Osteoblast (primary cell): ENCODE measurements at regions not wholly inside any gene's neighbourhood (a gene's known extent, or its start where the extent isn't known, plus 50 kb on each side); places are given as distances from the start of the nearest gene placed in this dataset.

Experiments used
- DNase-seq: peaks from one replicate; pipeline ENCODE4 v3.0.0; 2011; ENCODE audit warnings: low spot score, mixed read lengths; ENCODE audit not compliant: insufficient read length; ENCODE audit errors: missing footprints
- H2AFZ ChIP-seq: 2 replicates; pipeline ENCODE4 v1.6.0; 2011; ENCODE audit warnings: mild to moderate bottlenecking, low read length
- H3K27ac ChIP-seq: 2 replicates; pipeline ENCODE4 v1.5.1; 2011; ENCODE audit warnings: mild to moderate bottlenecking, low read depth, low read length, moderate library complexity
- H3K27me3 ChIP-seq: 2 replicates; pipeline ENCODE4 v1.6.0; 2012; ENCODE audit warnings: mild to moderate bottlenecking, control low read depth, inconsistent platforms, low read length, moderate library complexity; ENCODE audit not compliant: insufficient read depth
- H3K36me3 ChIP-seq: 2 replicates; pipeline ENCODE4 v1.5.1; 2011; ENCODE audit warnings: mild to moderate bottlenecking, low read length, control low read depth, moderate library complexity; ENCODE audit not compliant: insufficient read depth
- H3K4me1 ChIP-seq: 2 replicates; pipeline ENCODE4 v1.5.1; 2011; ENCODE audit warnings: mild to moderate bottlenecking, low read length, control low read depth, moderate library complexity; ENCODE audit not compliant: insufficient read depth
- H3K4me2 ChIP-seq: 2 replicates; pipeline ENCODE4 v1.6.0; 2011; ENCODE audit warnings: mild to moderate bottlenecking, low read length; ENCODE audit not compliant: insufficient read depth
- H3K4me3 ChIP-seq: fragments of 200-600 bp; sonication (generic); 3 replicates; pipeline ENCODE4 v1.5.1; 2012; ENCODE audit warnings: mild to moderate bottlenecking, low read length, inconsistent platforms; ENCODE audit not compliant: insufficient read depth
- H3K79me2 ChIP-seq: 2 replicates; pipeline ENCODE4 v1.6.0; 2012; ENCODE audit warnings: mild to moderate bottlenecking, low read length, control low read depth, inconsistent platforms; ENCODE audit not compliant: insufficient read depth
- H3K9me3 ChIP-seq: 2 replicates; pipeline ENCODE4 v1.5.1; 2011; ENCODE audit warnings: low read depth, low read length, control low read depth
- H4K20me1 ChIP-seq: 2 replicates; pipeline ENCODE4 v1.6.0; 2012; ENCODE audit warnings: mild to moderate bottlenecking, low read length, control low read depth; ENCODE audit not compliant: insufficient read depth
- CTCF ChIP-seq: IDR thresholded peaks from 2 replicates; pipeline ENCODE4 v1.5.1; 2011; ENCODE audit warnings: mild to moderate bottlenecking, low read depth, low read length, moderate library complexity; ENCODE audit errors: extremely low read depth

GRCh38 chr3:14297305-14297704 is 105.1 kb upstream of the SLC6A6 start:
- Histone ChIP-seq H3K4me1 (no peaks in the 10 kb centered on the region), H3K27me3 (peaks cover 10% of the 10 kb centered on the region), H3K9me3 (no peaks in the 10 kb centered on the region), H3K36me3 (no peaks in the 10 kb centered on the region), H3K4me3 (no peak overlapping the region), H3K79me2 (no peaks in the 10 kb centered on the region), H3K4me2 (no peak overlapping the region), H4K20me1 (no peaks in the 10 kb centered on the region), H2AFZ (no peak overlapping the region), H3K27ac (no peak overlapping the region)
- peak; percentile 19 for DNase-seq
- TF ChIP-seq CTCF = no peak

- Histone ChIP-seq H3K79me2 (no peaks in the 10 kb centered on the region), H3K4me3 (no peak overlapping the region), H3K27ac (no peak overlapping the region), H3K4me2 (no peak overlapping the region), H3K27me3 (peaks cover 10% of the 10 kb centered on the region), H2AFZ (no peak overlapping the region), H4K20me1 (no peaks in the 10 kb centered on the region), H3K4me1 (no peaks in the 10 kb centered on the region), H3K36me3 (no peaks in the 10 kb centered on the region), H3K9me3 (no peaks in the 10 kb centered on the region)
- peak; percentile 51 for DNase-seq
- no peak for TF ChIP-seq CTCF
Observed at GRCh38 chr3:14297784-14298236, 104.6 kb upstream of the SLC6A6 start.

GRCh38 chr3:14298442-14298841 is 104.0 kb upstream of the SLC6A6 start:
- no peaks in the 10 kb centered on the region for H4K20me1 ChIP-seq
- H3K4me1 ChIP-seq = no peaks in the 10 kb centered on the region
- H2AFZ ChIP-seq = no peak overlapping the region
- no peaks in the 10 kb centered on the region for H3K9me3 ChIP-seq
- peak; percentile 53 for DNase-seq
- no peak overlapping the region for H3K4me3 ChIP-seq
- H3K4me2 ChIP-seq = no peak overlapping the region
- H3K36me3 ChIP-seq = no peaks in the 10 kb centered on the region
- TF ChIP-seq CTCF = no peak
- H3K27me3 ChIP-seq = peaks cover 10% of the 10 kb centered on the region
- no peak overlapping the region for H3K27ac ChIP-seq
- H3K79me2 ChIP-seq = no peaks in the 10 kb centered on the region

- no peak for TF ChIP-seq CTCF
- Histone ChIP-seq H3K9me3 (no peaks in the 10 kb centered on the region), H2AFZ (no peak overlapping the region), H3K27me3 (peaks cover 10% of the 10 kb centered on the region), H3K79me2 (no peaks in the 10 kb centered on the region), H3K36me3 (no peaks in the 10 kb centered on the region), H3K4me1 (no peaks in the 10 kb centered on the region), H3K27ac (no peak overlapping the region), H4K20me1 (no peaks in the 10 kb centered on the region), H3K4me2 (no peak overlapping the region), H3K4me3 (no peak overlapping the region)
- DNase-seq = peak; percentile 54
Observed at GRCh38 chr3:14298991-14299555, 103.3 kb upstream of the SLC6A6 start.
